CD4-positive, alpha-beta T cell treated with Interleukin-21 for 1 hour (primary cell): ENCODE measurements at regions not wholly inside any gene's neighbourhood (a gene's known extent, or its start where the extent isn't known, plus 50 kb on each side); places are given as distances from the start of the nearest gene placed in this dataset.

Experiments
- DNase-seq: peaks from one replicate; pipeline ENCODE4 v3.0.0-alpha.2; 2020

- no peak for DNase-seq
Measured at GRCh38 chr11:26121466-26121865, 210.5 kb upstream of the ANO3 start.

- DNase-seq: no peak
Measured at GRCh38 chr11:26126741-26127140, 205.2 kb upstream of the ANO3 start.

- DNase-seq: no peak
Measured at GRCh38 chr11:26127336-26127735, 204.6 kb upstream of the ANO3 start.

GRCh38 chr11:26131406-26131805 is 200.5 kb upstream of the ANO3 start:
- no peak for DNase-seq

GRCh38 chr11:26134053-26134452 is 197.9 kb upstream of the ANO3 start:
- DNase-seq: no peak

- no peak for DNase-seq
Measured at GRCh38 chr11:26134481-26135355, 197.2 kb upstream of the ANO3 start.

GRCh38 chr11:26137651-26138050 is 194.3 kb upstream of the ANO3 start:
- no peak for DNase-seq

GRCh38 chr11:26142891-26143290 is 189.0 kb upstream of the ANO3 start:
- no peak for DNase-seq

GRCh38 chr11:26143566-26144290 is 188.2 kb upstream of the ANO3 start:
- DNase-seq: no peak

GRCh38 chr11:26144291-26144690 is 187.6 kb upstream of the ANO3 start:
- no peak for DNase-seq

GRCh38 chr11:26144911-26145310 is 187.0 kb upstream of the ANO3 start:
- no peak for DNase-seq

GRCh38 chr11:26149585-26149984 is 182.3 kb upstream of the ANO3 start:
- DNase-seq: no peak

GRCh38 chr11:26150031-26150430 is 181.9 kb upstream of the ANO3 start:
- no peak for DNase-seq

GRCh38 chr11:26158251-26158650 is 173.7 kb upstream of the ANO3 start:
- no peak for DNase-seq

GRCh38 chr11:26162291-26162690 is 169.6 kb upstream of the ANO3 start:
- DNase-seq: no peak

GRCh38 chr11:26186389-26186788 is 145.5 kb upstream of the ANO3 start:
- no peak for DNase-seq

GRCh38 chr11:26187639-26188038 is 144.3 kb upstream of the ANO3 start:
- no peak for DNase-seq

- no peak for DNase-seq
Measured at GRCh38 chr11:26188554-26188953, 143.4 kb upstream of the ANO3 start.

GRCh38 chr11:26191193-26191592 is 140.7 kb upstream of the ANO3 start:
- DNase-seq: no peak

GRCh38 chr11:26193694-26194365 is 138.1 kb upstream of the ANO3 start:
- DNase-seq: no peak

GRCh38 chr11:26194881-26195280 is 137.0 kb upstream of the ANO3 start:
- no peak for DNase-seq

- no peak for DNase-seq
Measured at GRCh38 chr11:26198532-26199096, 133.3 kb upstream of the ANO3 start.

GRCh38 chr11:26199331-26200095 is 132.4 kb upstream of the ANO3 start:
- no peak for DNase-seq
